GM12878 (cell line): ENCODE measurements at regions not wholly inside any gene's neighbourhood (a gene's known extent, or its start where the extent isn't known, plus 50 kb on each side); places are given as distances from the start of the nearest gene placed in this dataset.

Source experiments
- ATAC-seq: fragments of 200-7000 bp; cut with Tn5 transposase; 3 replicates; pipeline ENCODE4 v1.9.1; 2020; ENCODE audit warnings: mild to moderate bottlenecking, moderate library complexity
- BruUV-seq: library from RNA; stranded (reverse); fragments of 400-500 nt; replicated peaks from 2 replicates; lab custom pipeline; 2021; lab: Mats Ljungman, UMichigan
- CTCF ChIA-PET: fragments of 300-600 bp; sonication (Branson Sonifier 250); formaldehyde crosslinking; extraction: SDS; loops from one replicate; lab custom pipeline; 2021; ENCODE audit warnings: inconsistent platforms; lab: Yijun Ruan, JAX
- POLR2A ChIA-PET: fragments of 350-600 bp; formaldehyde crosslinking; extraction: SDS; loops from one replicate; lab custom pipeline; 2021; ENCODE audit warnings: inconsistent platforms; lab: Charles Lee
- RAD21 ChIA-PET: fragments of 300-600 bp; sonication (Branson Sonifier 250); formaldehyde crosslinking; loops from one replicate; lab custom pipeline; 2023; ENCODE audit warnings: antibody characterized with exemption; ENCODE audit not compliant: unreplicated experiment; lab: Charles Lee
- SMC1A ChIA-PET: fragments of 300-600 bp; sonication (Branson Sonifier 250); formaldehyde crosslinking; loops from one replicate; lab custom pipeline; 2023; ENCODE audit not compliant: unreplicated experiment, uncharacterized antibody; lab: Charles Lee
- DNase-seq: peaks from one replicate; pipeline ENCODE4 v3.0.0-alpha.2; 2011; ENCODE audit warnings: low read depth, low spot score
- FAIRE-seq: peaks from 3 replicates; lab custom pipeline; 2011; peaks lifted over from hg19 to GRCh38; lab: Jason Lieb, UNC
- H2AFZ ChIP-seq: 2 replicates; pipeline ENCODE4 v1.6.0; 2011; ENCODE audit warnings: low read depth, low read length, control low read depth; ENCODE audit not compliant: control insufficient read depth
- H3K27ac ChIP-seq: 2 replicates; pipeline ENCODE4 v1.5.1; 2011; ENCODE audit warnings: control low read depth; ENCODE audit not compliant: control insufficient read depth, insufficient read depth
- H3K27me3 ChIP-seq, 2 experiments: replicated peaks in 1 of 2; 2 replicates each; pipeline versions ENCODE4 v1.6.0 to v1.6.1; 2011; ENCODE audit warnings: low read length in 1 of 2; ENCODE audit not compliant: control insufficient read depth in 2 of 2, insufficient read depth in 2 of 2
- H3K36me3 ChIP-seq, 2 experiments: 2 replicates each; pipeline ENCODE4 v1.5.1; 2011; ENCODE audit warnings: low read length in 1 of 2; ENCODE audit not compliant: control insufficient read depth in 2 of 2, insufficient read depth in 2 of 2
- H3K4me1 ChIP-seq: 2 replicates; pipeline ENCODE4 v1.6.1; 2011; ENCODE audit warnings: mild to moderate bottlenecking, low read length, moderate library complexity, mixed read lengths; ENCODE audit not compliant: control insufficient read depth, insufficient read depth
- H3K4me2 ChIP-seq: 2 replicates; pipeline ENCODE4 v1.6.0; 2011; ENCODE audit warnings: control low read depth; ENCODE audit not compliant: control insufficient read depth, insufficient read depth
- H3K4me3 ChIP-seq: fragments of 200-600 bp; sonication (generic); 2 replicates; pipeline ENCODE4 v1.5.1; 2016
- H3K79me2 ChIP-seq: 2 replicates; pipeline ENCODE4 v1.6.0; 2011; ENCODE audit warnings: low read length; ENCODE audit not compliant: control insufficient read depth, insufficient read depth
- H3K9ac ChIP-seq: 2 replicates; pipeline ENCODE4 v1.8.0; 2011; ENCODE audit warnings: low read length, control low read depth, mixed read lengths; ENCODE audit not compliant: control insufficient read depth, insufficient read depth
- H3K9me3 ChIP-seq: replicated peaks from 3 replicates; pipeline ENCODE4 v1.5.1; 2011; ENCODE audit warnings: mild to moderate bottlenecking, low read length; ENCODE audit not compliant: control insufficient read depth, insufficient read depth
- H4K20me1 ChIP-seq: 2 replicates; pipeline ENCODE4 v1.6.0; 2011; ENCODE audit not compliant: control insufficient read depth, insufficient read depth
- BCL11A ChIP-seq: IDR thresholded peaks from 2 replicates; pipeline ENCODE4 v1.6.1; 2011; ENCODE audit warnings: low read depth, low read length
- MTA2 ChIP-seq: fragments of 450-650 bp; IDR thresholded peaks from 2 replicates; pipeline ENCODE4 v1.6.1; 2016; ENCODE audit warnings: low read depth, mild to moderate bottlenecking, moderate library complexity
- MYB ChIP-seq: fragments of 150-350 bp; IDR thresholded peaks from 2 replicates; pipeline ENCODE4 v1.6.1; 2014; ENCODE audit warnings: mild to moderate bottlenecking, low read depth, low read length, borderline replicate concordance
- POU2F2 ChIP-seq: IDR thresholded peaks from 3 replicates; pipeline ENCODE4 v1.6.1; 2011; ENCODE audit warnings: low read depth, mild to moderate bottlenecking, low read length, borderline replicate concordance
- YBX1 ChIP-seq: fragments of 450-650 bp; IDR thresholded peaks from 2 replicates; pipeline ENCODE4 v1.6.1; 2016; ENCODE audit warnings: antibody characterized with exemption
- ZNF384 ChIP-seq: IDR thresholded peaks from 2 replicates; pipeline ENCODE4 v1.6.1; 2012; ENCODE audit warnings: low read depth, mild to moderate bottlenecking, low read length, improper control_type of control experiment, borderline replicate concordance
- WGBS: methylation state at CpG from one replicate; pipeline ENCODE4 v1.1.6; 2016; ENCODE audit warnings: low lambda C conversion rate; ENCODE audit not compliant: insufficient replicate concordance, insufficient coverage; ENCODE audit errors: missing lambda C conversion rate; 5-methylcytosine and 5-hydroxymethylcytosine counted together
- in situ Hi-C: fragments of 300-500 bp; cut with MboI; formaldehyde crosslinking; loops from 9 replicates; pipeline ENCODE4 v1.14.3; 2018; ENCODE audit warnings: mixed read lengths
- intact Hi-C: fragments of 100-400 bp; cut with micrococcal nuclease; formaldehyde crosslinking; loops from one replicate; pipeline ENCODE4 v1.14.2; 2022; ENCODE audit not compliant: unreplicated experiment
- TF ChIP-seq, protein P1 (sequence below): fragments of 450-650 bp; IDR thresholded peaks from 2 replicates; pipeline ENCODE4 v1.6.1; 2016; ENCODE audit warnings: mild to moderate bottlenecking, moderate library complexity, borderline replicate concordance

DNA sequence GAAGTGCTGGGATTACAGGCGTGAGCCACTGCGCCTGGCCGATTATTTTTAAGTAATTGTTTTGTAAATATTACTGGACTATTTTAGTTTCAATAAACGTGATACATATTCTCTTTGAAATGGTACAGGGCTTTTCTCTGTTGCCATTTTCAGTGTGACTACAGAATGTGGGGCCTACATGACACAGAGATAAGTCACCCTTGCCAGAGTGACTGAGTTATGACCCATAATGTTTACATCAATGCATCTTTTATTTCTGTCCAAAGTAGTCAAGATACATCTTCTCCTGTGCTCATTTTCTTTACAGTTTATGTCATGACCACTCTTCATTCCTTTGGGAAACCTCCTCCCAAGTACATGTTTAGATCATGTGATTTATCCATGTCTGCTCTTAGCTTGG, 88.3 kb upstream of the GC start (continued):
- TF ChIP-seq, protein P1, sequence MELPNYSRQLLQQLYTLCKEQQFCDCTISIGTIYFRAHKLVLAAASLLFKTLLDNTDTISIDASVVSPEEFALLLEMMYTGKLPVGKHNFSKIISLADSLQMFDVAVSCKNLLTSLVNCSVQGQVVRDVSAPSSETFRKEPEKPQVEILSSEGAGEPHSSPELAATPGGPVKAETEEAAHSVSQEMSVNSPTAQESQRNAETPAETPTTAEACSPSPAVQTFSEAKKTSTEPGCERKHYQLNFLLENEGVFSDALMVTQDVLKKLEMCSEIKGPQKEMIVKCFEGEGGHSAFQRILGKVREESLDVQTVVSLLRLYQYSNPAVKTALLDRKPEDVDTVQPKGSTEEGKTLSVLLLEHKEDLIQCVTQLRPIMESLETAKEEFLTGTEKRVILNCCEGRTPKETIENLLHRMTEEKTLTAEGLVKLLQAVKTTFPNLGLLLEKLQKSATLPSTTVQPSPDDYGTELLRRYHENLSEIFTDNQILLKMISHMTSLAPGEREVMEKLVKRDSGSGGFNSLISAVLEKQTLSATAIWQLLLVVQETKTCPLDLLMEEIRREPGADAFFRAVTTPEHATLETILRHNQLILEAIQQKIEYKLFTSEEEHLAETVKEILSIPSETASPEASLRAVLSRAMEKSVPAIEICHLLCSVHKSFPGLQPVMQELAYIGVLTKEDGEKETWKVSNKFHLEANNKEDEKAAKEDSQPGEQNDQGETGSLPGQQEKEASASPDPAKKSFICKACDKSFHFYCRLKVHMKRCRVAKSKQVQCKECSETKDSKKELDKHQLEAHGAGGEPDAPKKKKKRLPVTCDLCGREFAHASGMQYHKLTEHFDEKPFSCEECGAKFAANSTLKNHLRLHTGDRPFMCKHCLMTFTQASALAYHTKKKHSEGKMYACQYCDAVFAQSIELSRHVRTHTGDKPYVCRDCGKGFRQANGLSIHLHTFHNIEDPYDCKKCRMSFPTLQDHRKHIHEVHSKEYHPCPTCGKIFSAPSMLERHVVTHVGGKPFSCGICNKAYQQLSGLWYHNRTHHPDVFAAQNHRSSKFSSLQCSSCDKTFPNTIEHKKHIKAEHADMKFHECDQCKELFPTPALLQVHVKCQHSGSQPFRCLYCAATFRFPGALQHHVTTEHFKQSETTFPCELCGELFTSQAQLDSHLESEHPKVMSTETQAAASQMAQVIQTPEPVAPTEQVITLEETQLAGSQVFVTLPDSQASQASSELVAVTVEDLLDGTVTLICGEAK: no peak
- TF ChIP-seq MYB (no peak), POU2F2 (no peak)

GRCh38 chr4:71872767-71873415, 89.0 kb upstream of the GC start:
- no peak overlapping the region for H3K4me3 ChIP-seq
- no peak for ATAC-seq
- no peak overlapping the region for H3K9ac ChIP-seq
- SMC1A ChIA-PET: no interaction called here
- H3K36me3 ChIP-seq: no peaks in the 10 kb centered on the region
- TF ChIP-seq MTA2 (0 out of 2 replicates have a peak, but pooled peaks have one; percentile 11), BCL11A (no peak), YBX1 (no peak), ZNF384 (no peak)
- no peak for FAIRE-seq
- POLR2A ChIA-PET: no interaction called here
- no peaks in the 10 kb centered on the region for H3K4me1 ChIP-seq
- in situ Hi-C loops: no loop called here
- no peaks in the 10 kb centered on the region for H4K20me1 ChIP-seq
- 1% methylated on average over 4 of the region's 4 CpGs for WGBS
- CTCF ChIA-PET: interaction anchor here (0.7 kb wide), 1 partner anchor 263 kb away, joined by 3 read pairs; no protein-coding TSS in a partner anchor
- BruUV-seq: no TSS peak
- no peak overlapping the region for H3K27ac ChIP-seq
- no peak for DNase-seq
- no peaks in the 10 kb centered on the region for H3K9me3 ChIP-seq
- intact Hi-C loops: no loop called here
- no peak overlapping the region for H2AFZ ChIP-seq
- RAD21 ChIA-PET: no interaction called here
- H3K4me2 ChIP-seq: no peak overlapping the region
- no peaks in the 10 kb centered on the region for H3K79me2 ChIP-seq
- H3K27me3 ChIP-seq: no peaks in the 10 kb centered on the region
